Occipital lobe (tissue), 1 donor: ENCODE measurements at regions not wholly inside any gene's neighbourhood (a gene's known extent, or its start where the extent isn't known, plus 50 kb on each side); places are given as distances from the start of the nearest gene placed in this dataset.
"Not testable (repeated sequence)": the region's sequence is repeated elsewhere in the genome, so short reads cannot be mapped to it uniquely, and the experiment has no call there.

Experiments used
- DNase-seq: peaks from one replicate; lab custom pipeline; 2025; lab: John Stamatoyannopoulos, UW

DNA sequence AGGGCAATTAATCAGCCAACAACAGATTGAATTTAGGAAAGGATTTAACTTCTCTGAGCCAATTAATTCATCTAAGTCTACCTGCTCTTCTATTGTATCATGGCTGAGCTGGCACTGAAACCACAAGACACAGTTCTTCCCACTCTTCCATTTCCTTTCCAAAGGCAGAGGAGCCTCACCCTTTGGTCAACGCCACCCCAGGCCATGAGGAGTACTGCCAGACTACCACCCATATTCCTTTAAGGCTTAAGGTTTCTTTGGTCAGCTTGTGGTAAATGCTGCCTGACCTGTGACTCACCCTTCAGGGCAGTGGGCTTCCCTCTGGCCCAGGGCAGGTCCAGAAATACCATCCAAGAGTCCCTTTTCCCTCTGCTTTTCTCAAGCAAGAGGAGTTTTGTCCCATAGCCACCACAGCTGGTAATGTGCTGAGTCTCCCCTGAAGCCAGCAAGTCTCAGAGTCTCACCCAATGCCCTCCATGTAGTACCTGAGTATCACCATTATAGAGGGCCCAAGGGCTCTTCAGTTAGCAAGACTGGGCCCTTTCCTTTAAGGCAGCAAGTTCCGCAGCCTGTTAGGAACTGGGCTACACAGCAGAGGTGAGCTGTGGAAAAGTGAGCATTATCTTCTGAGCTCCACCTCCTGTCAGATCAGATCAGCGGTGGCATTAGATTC, 900.5 kb upstream of the CRIM1 start:
- no peak for DNase-seq

DNA sequence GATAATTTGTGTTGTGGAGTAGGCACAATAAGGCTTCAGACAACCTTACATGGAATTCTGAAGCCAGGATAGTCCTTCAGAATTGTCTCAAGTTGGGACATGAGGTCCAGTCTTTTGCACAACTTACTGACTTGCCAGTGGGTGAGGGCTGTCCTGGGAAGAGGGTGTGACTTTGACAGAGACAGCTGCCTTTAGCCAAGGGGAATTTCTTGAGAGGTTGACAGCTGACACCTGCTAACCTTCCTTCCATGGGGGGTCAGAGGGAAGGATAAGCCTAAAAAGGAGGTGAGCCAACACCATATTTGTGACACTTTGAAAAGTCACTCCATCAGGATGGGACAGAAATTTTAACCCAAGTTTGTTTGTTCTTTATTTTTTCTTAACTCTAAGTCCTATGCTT, 907.8 kb upstream of the CRIM1 start:
- no peak for DNase-seq

DNA sequence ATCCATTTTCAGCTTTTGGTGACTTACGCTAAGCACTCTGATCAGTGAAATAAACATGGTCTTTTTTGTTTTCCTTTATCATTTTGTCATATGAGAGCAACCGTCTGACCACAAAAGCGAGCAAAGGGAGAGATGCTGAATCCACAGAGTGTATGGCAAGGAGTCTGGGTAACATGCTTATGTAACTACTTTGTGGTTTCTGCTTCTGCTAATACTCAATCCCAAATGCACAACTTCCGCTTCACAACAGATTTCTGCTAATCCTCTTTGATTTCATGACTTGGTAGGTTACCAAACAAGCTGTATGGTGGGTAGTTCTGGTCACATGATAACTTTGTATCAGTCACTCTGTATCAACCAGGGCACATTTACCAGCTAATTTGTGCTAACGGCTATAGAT, 908.4 kb upstream of the CRIM1 start:
- no peak for DNase-seq

DNA sequence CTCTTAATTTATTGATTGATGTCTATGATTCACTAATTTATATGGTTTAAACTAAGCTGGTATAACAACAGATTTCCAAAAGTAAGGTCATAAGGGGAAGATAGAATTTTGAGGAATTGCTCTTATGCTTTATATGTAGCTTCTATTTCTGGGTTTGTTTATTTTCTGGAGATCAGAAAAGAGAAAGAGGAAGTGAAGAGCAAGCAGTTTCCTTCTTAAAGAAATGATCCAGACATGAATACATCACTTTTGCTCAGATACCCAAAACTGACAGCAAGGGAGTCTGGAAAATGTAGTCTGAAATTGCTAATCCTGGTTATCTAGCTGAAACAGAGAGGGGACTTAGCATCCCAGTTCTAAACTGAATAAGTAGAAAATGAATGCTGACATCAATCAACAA, 912.5 kb upstream of the CRIM1 start:
- no peak for DNase-seq

DNA sequence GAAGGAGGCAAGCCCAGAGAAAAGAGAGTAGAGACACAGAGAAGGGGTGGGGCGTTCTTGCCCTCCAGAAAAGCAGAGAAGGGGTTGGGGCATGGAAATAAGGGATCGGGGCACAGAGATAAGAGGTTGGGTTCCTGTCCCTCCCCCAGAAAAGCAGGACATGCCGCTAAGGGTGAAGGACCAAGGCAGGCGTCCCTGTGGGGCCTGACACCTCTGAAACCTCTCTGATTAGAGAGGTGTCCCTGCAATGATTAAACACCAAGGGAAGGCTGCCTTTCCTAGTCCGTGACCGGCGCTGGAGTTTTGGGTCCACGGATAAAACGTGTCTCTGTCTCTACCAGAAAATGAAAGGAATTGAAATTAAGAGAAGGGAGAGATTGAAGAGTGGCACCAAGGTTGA, 914.0 kb upstream of the CRIM1 start:
- not testable (repeated sequence) for DNase-seq

DNA sequence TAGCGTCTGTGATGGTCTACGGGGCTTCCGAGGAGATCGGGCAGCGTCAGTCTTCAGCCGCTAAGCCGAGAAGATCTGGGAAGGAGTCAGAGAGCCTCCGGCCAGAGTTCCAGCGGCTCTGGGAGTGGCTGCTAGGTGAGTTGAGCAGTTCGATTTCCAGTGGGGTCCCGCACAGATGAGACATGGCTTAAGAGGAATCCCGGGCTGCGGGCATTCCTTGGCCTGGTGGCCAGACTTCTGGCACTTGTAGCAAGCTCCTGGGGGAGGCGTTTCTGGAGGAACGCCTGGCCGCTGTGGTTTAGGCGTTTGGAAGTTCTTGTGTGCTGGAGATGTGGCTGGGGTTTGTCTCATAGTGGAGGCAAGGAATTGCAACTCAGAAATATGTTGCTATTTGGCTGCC, 915.3 kb upstream of the CRIM1 start:
- DNase-seq, result not testable (repeated sequence)

DNA sequence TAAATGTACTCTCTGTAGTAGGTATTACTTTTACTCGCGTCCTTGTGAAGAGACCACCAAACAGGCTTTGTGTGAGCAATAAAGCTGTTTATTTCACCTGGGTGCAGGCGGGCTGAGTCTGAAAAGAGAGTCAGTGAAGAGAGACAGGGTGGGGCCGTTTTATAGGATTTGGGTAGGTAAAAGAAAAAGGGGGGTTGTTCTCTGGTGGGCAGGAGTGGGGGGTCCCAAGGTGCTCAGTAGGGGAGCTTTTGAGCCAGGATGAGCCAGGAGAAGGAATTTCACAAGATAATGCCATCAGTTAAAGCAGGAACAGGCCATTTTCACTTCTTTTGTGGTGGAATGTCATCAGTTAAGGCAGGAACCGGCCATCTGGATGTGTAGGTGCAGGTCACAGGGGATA, 918.7 kb upstream of the CRIM1 start:
- DNase-seq, result not testable (repeated sequence)

DNA sequence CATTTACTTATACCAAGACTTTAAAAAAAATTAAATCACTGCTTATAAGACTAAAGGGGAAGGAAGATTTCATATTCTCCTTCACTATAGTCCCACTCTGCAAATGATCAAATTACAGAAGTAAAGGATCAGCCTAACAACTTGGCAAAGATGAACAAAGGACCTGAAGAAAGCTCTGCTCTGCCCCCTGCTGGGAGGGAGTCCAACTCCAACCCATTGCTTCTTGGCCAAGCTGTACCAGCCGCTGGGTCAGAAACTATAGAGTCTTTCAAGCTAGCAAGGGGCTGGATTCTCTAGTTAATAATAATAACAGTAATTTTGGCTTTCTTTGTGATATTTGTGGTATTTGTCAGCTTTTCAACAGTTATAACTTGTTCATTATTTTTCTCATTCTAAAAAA, 927.0 kb upstream of the CRIM1 start:
- DNase-seq, result peak; percentile 4

DNA sequence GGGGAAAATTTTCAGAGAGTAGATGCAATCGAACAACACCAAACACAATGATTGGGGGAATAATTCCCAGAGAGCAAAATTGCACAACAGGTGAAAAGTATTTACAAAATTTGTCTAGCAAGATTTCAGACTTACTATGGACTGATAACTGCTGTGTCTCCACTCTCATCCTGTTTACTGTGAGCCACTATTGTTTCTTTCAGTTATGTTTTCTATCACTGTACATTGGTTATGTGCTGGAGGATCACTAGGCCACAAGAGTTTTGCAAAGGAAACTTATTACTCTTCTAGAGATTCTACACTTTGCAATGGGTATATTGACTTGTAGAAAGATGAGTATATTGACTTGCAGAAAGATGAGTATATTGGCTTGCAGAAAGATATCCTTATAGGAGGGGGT, 934.1 kb upstream of the CRIM1 start:
- no peak for DNase-seq

DNA sequence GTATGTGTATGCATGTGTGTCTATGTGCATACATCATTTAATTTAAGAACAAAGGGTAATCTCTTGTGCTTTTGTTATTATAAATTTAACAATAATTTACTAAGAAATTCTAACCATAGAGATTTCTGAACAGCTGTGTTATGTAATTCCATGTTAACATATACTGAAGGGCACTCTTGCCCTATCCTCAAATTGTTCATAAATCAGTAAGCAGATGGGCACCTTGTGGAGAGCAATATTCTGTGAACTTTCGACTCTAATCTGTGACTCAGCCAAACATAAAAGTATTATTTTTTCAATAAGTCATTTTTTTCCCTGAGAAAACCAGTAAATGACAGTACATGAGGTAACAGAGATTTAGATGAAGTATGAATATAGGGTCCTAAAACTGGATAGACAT, 938.3 kb upstream of the CRIM1 start:
- no peak for DNase-seq

DNA sequence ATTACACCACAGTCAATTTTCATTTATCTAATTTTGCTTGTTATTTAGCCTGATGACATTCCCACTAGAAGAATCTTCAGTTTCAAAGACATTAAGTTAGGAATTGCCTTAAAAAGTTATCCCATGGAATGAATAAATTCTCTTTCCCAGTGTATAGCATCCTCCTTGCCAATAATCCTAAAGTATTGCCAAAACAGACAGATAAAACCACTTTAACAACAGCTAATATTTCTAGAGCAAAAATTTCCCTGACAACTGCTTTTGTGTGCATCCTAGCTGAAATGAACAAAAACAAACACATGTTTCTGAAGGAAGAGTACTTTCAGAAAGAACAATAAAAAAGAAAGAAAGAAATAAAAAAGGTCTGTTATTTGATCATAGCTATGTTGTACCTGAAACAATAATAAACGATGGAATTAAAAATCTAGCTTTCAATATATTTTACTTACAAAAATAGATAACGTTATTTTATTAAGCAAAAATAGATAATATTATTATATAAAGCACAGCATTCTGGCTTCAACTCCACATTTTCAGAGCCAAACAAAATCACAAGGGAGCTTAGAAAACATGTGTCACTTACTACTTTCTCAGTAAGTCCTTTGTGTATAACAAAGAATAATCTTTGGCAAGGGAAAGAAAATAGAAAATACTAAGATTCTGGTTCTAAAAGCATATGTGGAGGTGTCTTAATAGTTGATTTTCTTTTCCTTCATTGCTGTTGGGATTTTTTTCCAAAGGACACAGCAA, 939.0 kb upstream of the CRIM1 start:
- DNase-seq, result no peak

DNA sequence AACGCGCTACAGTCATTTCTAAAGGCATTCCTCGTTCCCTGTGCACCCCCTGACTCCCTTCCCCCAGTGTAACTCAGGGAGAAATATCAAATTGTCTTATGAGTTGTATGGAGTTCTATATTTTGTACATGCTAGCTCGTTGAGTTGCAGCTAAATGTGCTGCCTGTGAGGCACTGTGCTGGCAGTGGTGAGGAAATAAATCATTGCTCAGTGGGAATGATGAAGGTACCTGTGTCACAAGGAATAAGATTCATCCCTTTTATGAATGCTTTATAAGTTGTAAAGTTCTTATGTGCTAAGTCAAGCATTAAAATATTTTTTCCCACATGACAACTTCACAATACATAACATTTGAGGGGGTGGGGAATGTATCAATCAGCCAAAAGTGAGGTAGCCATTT, 939.6 kb upstream of the CRIM1 start:
- DNase-seq, result no peak

DNA sequence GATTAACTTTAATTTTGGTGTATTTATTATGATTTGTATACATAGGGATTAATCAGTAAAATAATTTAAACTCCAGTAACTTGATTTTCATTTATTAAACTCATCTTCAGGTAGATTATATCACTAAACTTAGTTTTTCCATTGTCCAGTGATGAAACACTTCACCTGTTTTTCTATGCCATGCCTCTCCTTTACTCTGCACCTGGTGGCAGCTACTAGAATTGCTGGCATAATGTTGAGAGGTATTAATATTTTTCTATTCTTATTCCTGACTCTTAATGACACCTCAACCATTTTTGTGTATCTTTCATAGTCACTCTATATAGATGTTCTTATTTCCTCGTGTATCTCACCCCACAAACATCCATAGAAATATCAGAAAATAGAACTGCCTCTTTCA, 940.3 kb upstream of the CRIM1 start:
- no peak for DNase-seq

DNA sequence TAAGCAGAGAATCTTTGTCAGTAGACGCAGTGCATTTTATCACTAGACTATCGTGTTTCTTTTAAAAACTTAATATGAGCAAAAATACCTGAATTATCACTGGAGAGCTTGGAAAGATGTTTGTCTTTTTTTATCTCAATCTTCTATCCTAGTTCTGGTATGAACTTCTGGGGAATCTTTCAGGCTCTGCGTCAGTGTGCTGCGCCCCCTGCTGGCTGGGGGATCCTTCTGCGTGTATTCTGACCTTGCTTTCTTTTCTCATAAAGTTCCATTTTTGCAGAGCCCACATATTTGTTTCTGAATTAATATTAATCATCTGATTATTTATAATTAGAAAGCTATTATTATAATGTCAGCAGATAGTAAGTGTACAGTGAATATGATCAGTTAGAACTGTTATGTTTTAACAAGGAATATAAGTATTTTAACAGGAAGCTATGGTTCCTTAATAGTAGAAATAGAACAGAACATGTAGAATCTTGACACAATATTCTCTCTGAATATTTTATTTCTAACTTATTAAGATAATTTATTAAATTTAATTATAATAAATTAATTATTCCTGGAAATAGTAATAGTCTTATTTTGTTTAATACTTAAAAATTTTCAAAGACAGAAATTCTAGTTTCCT, 945.0 kb upstream of the CRIM1 start:
- DNase-seq, result no peak

DNA sequence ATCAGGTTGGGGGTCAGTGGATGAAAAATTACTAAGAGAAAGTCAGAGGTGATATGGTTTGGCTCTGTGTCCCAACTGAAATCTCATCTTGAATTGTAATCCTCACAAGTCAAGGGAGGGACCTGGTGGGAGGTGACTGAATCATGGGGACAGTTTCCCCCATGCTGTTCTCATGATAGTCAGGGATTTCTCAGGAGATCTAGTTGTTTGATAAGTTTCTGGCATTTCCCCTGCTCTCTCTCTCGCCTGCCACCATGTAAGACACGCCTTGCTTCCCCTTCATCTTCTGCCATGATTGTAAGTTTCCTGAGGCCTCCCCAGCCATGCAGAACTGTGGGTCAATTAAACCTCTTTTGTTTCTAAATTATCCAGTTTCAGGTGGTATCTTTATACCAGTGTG, 945.8 kb upstream of the CRIM1 start:
- no peak for DNase-seq

DNA sequence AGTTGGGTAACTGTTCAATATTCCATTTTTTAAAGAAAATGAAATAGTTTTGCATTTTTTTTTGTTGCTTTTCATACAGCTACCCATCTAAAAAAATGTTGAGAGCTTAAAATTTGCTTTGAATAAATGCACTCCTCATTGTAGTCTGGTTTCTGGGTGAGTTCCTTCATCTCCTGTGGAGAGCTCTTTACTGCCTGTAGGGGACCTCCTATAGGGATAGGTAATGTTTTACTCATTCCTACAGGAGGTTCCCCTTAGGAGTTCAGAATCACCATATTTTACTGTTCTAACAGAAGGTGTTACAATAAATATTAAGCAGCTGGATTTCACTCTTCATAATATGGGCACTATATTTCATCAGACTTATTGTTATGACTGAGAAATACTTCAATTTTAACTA, 947.3 kb upstream of the CRIM1 start:
- DNase-seq, result no peak

DNA sequence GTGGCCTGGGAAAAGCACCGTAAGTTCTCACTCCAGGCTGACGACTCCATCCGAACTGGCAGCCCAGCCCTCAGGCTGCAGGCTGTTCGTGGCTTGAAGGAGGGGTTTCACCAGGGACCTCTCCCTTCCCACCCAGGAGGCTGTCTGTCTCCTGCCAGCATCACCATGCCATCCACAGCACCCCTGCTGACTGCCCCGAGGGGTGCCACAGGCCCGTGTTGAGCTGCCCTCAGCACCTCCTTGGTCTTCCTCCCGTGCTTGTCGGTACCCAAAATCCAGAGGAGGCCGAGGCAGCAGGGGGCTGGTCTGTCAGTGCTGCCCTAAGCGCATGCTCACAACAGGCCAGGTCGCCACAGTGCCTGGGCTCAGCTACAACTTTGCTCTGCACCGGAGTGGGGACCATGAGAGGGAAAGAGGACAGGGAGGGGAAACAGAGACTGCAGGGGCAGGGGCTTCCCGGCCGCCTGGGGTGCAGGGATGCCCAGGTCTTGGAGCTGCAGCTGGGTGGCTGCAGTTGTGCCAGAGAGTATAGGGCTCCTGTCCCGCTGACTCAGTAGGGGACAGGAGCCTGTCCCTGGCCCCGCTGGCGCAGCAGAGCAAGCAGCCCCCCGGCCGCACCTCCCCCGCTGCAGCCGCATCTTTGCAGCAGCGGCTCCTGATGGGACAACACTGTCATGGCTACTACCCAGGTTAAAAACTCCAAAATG, 963.7 kb upstream of the CRIM1 start:
- DNase-seq, result no peak

DNA sequence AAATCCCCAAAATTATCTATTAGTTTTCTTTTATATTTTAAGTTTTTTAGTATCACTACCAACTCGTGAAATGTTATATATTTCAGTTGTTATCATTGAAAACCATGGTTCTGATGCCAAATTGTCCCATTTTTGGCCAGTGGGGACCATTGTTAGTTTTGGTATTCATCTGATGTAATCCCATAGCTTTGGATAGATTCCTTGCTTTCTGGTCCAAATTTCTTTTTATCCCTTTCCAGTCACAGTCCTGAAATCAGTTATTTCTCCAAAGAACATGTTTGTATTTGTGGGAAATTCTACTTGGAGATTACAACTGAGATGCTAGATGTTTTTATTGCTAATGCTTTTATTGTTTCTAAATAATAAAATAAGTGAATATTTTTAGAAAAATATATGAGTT, 976.8 kb upstream of the CRIM1 start:
- DNase-seq, result no peak

DNA sequence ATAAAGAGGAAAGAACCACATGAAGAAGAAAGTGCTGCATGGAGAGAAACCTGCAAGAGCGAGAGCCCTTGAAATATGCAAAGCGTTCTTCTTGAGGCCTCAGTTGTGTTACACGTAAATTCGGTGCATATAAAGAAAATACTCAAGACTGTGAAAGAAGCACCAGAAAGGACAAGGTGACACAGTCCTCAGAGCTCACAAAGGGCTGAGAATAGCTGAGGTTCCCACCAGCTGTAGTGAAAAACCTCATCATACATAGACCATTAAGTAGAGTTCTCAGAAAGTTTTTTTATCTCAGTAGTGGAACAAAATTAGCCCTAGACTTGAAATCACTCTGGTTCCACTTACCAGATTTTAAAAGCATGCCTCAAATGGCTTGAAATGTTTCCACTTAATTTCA, 980.7 kb upstream of the CRIM1 start:
- DNase-seq, result no peak

DNA sequence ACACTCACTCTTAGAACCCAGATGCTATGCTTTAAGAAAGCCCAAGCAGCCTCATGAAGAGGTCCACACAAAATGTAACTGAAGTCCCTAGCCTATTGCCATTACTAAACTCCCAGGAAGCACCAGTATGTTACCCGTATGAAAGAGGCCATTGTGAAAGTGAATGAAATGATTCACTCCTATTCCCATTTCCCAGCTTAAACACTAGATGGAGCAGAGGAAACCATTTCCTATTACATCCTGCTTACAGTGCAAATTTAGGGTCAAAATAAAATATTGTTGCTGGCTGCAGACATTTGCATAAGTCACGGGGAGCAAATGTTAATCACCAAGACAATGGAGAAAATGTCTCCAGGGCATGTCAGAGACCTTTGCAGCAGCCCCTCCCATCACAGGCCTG, 989.7 kb upstream of the CRIM1 start:
- DNase-seq, result no peak

DNA sequence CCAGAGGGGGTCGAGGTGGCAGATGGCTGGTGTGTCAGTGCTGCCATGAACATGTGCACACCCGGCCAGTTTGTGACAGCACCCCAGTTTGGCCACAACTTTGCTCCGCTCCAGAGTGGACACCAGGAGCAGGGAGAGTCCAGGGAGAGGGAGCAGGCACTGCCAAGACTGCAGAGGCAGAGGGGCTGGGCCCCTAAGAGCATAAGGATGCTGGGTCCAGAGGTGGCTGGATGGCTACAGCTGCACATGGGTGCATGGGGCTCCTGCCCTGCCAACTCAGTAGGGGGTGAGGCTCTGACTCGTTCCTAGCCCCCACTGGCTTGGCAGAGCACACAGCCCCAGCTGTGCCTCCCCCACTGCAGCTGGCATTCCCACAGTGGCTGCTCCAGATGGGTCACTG, 999.2 kb upstream of the CRIM1 start:
- no peak for DNase-seq

DNA sequence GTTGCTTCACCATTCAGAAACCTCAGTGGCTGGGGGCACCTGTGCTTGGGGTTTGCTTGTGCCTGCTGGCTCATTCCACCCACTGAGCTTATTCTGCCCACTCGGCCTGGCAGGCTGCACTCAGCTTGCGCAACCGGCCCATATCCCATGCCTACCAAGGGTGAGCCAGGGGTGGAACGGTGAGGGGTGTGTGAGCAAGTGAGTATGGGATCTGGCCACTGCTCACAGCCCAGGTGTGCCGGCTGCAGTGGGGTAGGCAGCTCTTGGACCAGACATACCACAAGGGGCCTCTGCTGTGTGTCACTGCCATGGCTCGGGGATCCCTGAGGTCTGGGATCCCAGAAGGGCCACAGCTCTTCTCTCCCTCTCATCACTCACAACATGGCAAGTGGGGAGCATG, 1000.5 kb upstream of the CRIM1 start:
- DNase-seq, result no peak
